DOHH2 (cell line): ENCODE measurements at regions not wholly inside any gene's neighbourhood (a gene's known extent, or its start where the extent isn't known, plus 50 kb on each side); places are given as distances from the start of the nearest gene placed in this dataset.

Source experiments
- CTCF ChIP-seq: fragments of 200-600 bp; sonication (generic); IDR thresholded peaks from one replicate; pipeline ENCODE4 v1.5.1; 2014; ENCODE audit warnings: antibody characterized with exemption, mild to moderate bottlenecking, low read depth, low read length; ENCODE audit not compliant: poor library complexity, severe bottlenecking
- EZH2phosphoT487 ChIP-seq: fragments of 200-600 bp; sonication (generic); IDR thresholded peaks from 2 replicates; pipeline ENCODE4 v1.6.1; 2017; ENCODE audit warnings: borderline replicate concordance, mild to moderate bottlenecking, antibody characterized with exemption, low read length, moderate library complexity, mixed read lengths

DNA sequence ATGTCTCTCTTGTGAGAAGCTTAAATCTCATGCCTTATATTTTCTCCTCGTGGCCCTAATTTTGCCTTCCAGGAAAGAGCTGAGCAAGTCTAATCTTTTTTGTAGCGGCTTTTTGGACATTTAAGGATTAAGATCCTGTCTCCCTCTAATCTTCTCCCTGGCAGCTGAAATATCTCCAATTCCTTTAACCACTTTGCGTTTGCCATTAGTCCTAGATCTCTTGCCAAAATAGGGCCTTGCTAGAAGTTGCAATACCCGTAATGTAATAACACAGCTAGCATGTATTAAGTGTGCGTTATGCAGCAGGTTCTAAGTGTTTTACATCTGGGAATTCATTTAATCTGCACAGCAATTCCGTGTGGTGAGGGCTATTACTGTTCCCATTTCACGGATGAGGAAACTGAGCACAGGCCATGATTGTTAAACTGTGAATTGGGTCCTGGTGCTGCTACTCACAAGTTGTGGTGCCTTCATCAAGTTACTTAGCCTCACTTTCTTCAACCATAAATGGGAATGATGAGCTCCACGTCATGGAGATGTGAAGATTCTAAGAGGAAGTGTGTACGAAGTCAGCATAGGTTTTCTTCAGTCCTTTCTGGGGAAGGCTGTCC is 198.9 kb upstream of the ASIC2 start:
- TF ChIP-seq CTCF (no peak), EZH2phosphoT487 (no peak)
